ENCODE measurements at regions not wholly inside any gene's neighbourhood (a gene's known extent, or its start where the extent isn't known, plus 50 kb on each side); places are given as distances from the start of the nearest gene placed in this dataset.

GRCh38 chr11:24124876-24125275 lies 372.0 kb upstream of the LUZP2 start:
- no peak for ATAC-seq
- TF ChIP-seq OSR1 (CRISPR knock-in tag; IDR thresholded peaks at IDR 0.05) (no peak), ZNF565 (CRISPR knock-in tag; conservative IDR thresholded peaks at IDR 0.05; ENCODE audit: low read depth) (no peak), PATZ1 (CRISPR knock-in tag; IDR thresholded peaks at IDR 0.05; ENCODE audit: borderline replicate concordance) (no peak), ZNF70 (CRISPR knock-in tag; IDR thresholded peaks at IDR 0.05) (no peak), SNAI2 (CRISPR knock-in tag; IDR thresholded peaks at IDR 0.05) (no peak), ZFP30 (CRISPR knock-in tag; IDR thresholded peaks at IDR 0.05) (no peak), CSDC2 (CRISPR knock-in tag; IDR thresholded peaks at IDR 0.05) (no peak), RARB (CRISPR knock-in tag; IDR thresholded peaks at IDR 0.05) (no peak), ESRRG (CRISPR knock-in tag; IDR thresholded peaks at IDR 0.05) (no peak), ZNF8 (CRISPR knock-in tag; IDR thresholded peaks at IDR 0.05) (no peak)
- TF ChIP-seq, protein P1, sequence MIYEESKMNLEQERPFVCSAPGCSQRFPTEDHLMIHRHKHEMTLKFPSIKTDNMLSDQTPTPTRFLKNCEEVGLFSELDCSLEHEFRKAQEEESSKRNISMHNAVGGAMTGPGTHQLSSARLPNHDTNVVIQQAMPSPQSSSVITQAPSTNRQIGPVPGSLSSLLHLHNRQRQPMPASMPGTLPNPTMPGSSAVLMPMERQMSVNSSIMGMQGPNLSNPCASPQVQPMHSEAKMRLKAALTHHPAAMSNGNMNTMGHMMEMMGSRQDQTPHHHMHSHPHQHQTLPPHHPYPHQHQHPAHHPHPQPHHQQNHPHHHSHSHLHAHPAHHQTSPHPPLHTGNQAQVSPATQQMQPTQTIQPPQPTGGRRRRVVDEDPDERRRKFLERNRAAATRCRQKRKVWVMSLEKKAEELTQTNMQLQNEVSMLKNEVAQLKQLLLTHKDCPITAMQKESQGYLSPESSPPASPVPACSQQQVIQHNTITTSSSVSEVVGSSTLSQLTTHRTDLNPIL (CRISPR knock-in tag; IDR thresholded peaks at IDR 0.05; ENCODE audit: low read depth) = no peak
- TF ChIP-seq, protein P2, sequence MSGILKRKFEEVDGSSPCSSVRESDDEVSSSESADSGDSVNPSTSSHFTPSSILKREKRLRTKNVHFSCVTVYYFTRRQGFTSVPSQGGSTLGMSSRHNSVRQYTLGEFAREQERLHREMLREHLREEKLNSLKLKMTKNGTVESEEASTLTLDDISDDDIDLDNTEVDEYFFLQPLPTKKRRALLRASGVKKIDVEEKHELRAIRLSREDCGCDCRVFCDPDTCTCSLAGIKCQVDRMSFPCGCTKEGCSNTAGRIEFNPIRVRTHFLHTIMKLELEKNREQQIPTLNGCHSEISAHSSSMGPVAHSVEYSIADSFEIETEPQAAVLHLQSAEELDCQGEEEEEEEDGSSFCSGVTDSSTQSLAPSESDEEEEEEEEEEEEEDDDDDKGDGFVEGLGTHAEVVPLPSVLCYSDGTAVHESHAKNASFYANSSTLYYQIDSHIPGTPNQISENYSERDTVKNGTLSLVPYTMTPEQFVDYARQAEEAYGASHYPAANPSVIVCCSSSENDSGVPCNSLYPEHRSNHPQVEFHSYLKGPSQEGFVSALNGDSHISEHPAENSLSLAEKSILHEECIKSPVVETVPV (CRISPR knock-in tag; IDR thresholded peaks at IDR 0.05) = no peak
- TF ChIP-seq, protein P3, sequence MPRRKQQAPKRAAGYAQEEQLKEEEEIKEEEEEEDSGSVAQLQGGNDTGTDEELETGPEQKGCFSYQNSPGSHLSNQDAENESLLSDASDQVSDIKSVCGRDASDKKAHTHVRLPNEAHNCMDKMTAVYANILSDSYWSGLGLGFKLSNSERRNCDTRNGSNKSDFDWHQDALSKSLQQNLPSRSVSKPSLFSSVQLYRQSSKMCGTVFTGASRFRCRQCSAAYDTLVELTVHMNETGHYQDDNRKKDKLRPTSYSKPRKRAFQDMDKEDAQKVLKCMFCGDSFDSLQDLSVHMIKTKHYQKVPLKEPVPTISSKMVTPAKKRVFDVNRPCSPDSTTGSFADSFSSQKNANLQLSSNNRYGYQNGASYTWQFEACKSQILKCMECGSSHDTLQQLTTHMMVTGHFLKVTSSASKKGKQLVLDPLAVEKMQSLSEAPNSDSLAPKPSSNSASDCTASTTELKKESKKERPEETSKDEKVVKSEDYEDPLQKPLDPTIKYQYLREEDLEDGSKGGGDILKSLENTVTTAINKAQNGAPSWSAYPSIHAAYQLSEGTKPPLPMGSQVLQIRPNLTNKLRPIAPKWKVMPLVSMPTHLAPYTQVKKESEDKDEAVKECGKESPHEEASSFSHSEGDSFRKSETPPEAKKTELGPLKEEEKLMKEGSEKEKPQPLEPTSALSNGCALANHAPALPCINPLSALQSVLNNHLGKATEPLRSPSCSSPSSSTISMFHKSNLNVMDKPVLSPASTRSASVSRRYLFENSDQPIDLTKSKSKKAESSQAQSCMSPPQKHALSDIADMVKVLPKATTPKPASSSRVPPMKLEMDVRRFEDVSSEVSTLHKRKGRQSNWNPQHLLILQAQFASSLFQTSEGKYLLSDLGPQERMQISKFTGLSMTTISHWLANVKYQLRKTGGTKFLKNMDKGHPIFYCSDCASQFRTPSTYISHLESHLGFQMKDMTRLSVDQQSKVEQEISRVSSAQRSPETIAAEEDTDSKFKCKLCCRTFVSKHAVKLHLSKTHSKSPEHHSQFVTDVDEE (CRISPR knock-in tag; IDR thresholded peaks at IDR 0.05) = no peak

GRCh38 chr11:24131698-24132097 lies 365.2 kb upstream of the LUZP2 start:
- TF ChIP-seq POU6F1 (CRISPR knock-in tag; IDR thresholded peaks at IDR 0.05; ENCODE audit: borderline replicate concordance, low read depth) (no peak), OSR1 (CRISPR knock-in tag; IDR thresholded peaks at IDR 0.05) (no peak), TCF4 (CRISPR knock-in tag; IDR thresholded peaks at IDR 0.05; ENCODE audit: borderline replicate concordance) (no peak), TOX (CRISPR knock-in tag; IDR thresholded peaks at IDR 0.05; ENCODE audit: borderline replicate concordance) (no peak), ZNF8 (CRISPR knock-in tag; IDR thresholded peaks at IDR 0.05) (no peak), GLIS3 (CRISPR knock-in tag; IDR thresholded peaks at IDR 0.05) (no peak), ZFP30 (CRISPR knock-in tag; IDR thresholded peaks at IDR 0.05) (no peak), PATZ1 (CRISPR knock-in tag; IDR thresholded peaks at IDR 0.05; ENCODE audit: borderline replicate concordance) (no peak), ZNF565 (CRISPR knock-in tag; conservative IDR thresholded peaks at IDR 0.05; ENCODE audit: low read depth) (no peak), ISL1 (CRISPR knock-in tag; IDR thresholded peaks at IDR 0.05) (no peak), ESRRG (CRISPR knock-in tag; IDR thresholded peaks at IDR 0.05) (no peak), CSDC2 (CRISPR knock-in tag; IDR thresholded peaks at IDR 0.05) (no peak)
- TF ChIP-seq, protein P2 (CRISPR knock-in tag; IDR thresholded peaks at IDR 0.05) = no peak
- TF ChIP-seq, protein P1 (CRISPR knock-in tag; IDR thresholded peaks at IDR 0.05; ENCODE audit: low read depth) = no peak
- no peak for ATAC-seq
